HCT116 (cell line): ENCODE measurements at regions not wholly inside any gene's neighbourhood (a gene's known extent, or its start where the extent isn't known, plus 50 kb on each side); places are given as distances from the start of the nearest gene placed in this dataset.

Experiments
- ATAC-seq: fragments of 200-7000 bp; cut with Tn5 transposase; 2 replicates; pipeline ENCODE4 v1.9.1; 2020; ENCODE audit warnings: mild to moderate bottlenecking, moderate library complexity
- BruUV-seq: library from RNA; stranded (reverse); fragments of 400-500 nt; replicated peaks from 2 replicates; lab custom pipeline; 2021; lab: Mats Ljungman, UMichigan
- CTCF ChIA-PET: fragments of 300-600 bp; sonication (Branson Sonifier 250); formaldehyde crosslinking; loops from one replicate; lab custom pipeline; 2021; ENCODE audit warnings: antibody characterized with exemption; lab: Charles Lee
- POLR2A ChIA-PET: fragments of 300-600, 350-600 bp; sonication (Branson Sonifier 250); formaldehyde crosslinking; loops from one replicate; lab custom pipeline; 2021; ENCODE audit warnings: antibody characterized with exemption; lab: Charles Lee
- RAD21 ChIA-PET, 2 experiments: fragments of 300-600 bp; sonication (Branson Sonifier 250); formaldehyde crosslinking; loops; one replicate each; lab custom pipeline; 2023; ENCODE audit warnings: low total read pairs in 2 of 2; ENCODE audit not compliant: uncharacterized antibody in 2 of 2, unreplicated experiment in 2 of 2, low non-redundant PET in 1 of 2; lab: Charles Lee
- DNase-seq: peaks from one replicate; pipeline ENCODE4 v3.0.0-alpha.2; 2010; ENCODE audit warnings: low read depth, low spot score
- H2AFZ ChIP-seq: fragments of 200-600 bp; shearing (Covaris generic), sonication (generic); 2 replicates; pipeline ENCODE4 v1.6.1; 2017; ENCODE audit warnings: low read depth, mixed run types, mixed read lengths, antibody characterized with exemption, low read length; ENCODE audit not compliant: poor library complexity, severe bottlenecking
- H3K27ac ChIP-seq: 2 replicates; pipeline ENCODE4 v1.5.1; 2012; ENCODE audit warnings: low read depth, low read length
- H3K27me3 ChIP-seq: fragments of 200-600 bp; sonication (generic); 2 replicates; pipeline ENCODE4 v1.6.1; 2016; ENCODE audit warnings: mixed run types, low read length, mixed read lengths; ENCODE audit not compliant: insufficient read depth
- H3K36me3 ChIP-seq, 2 experiments: fragments of 200-500 bp in 1 of 2; fragments of 200-600 bp in 1 of 2; sonication (Bioruptor generic) in 1 of 2; sonication (generic) in 1 of 2; 2 replicates each; pipeline versions ENCODE4 v1.5.1 to v1.6.1; 2014 to 2016; ENCODE audit warnings: low read length in 2 of 2, inconsistent platforms in 1 of 2, mixed read lengths in 1 of 2, mixed run types in 1 of 2; ENCODE audit not compliant: insufficient read depth in 2 of 2, control insufficient read depth in 1 of 2
- H3K4me1 ChIP-seq, 2 experiments: fragments of 200-600 bp in 1 of 2; sonication (generic) in 1 of 2; 2 replicates each; pipeline versions ENCODE4 v1.5.1 to v1.6.1; 2012 to 2017; ENCODE audit warnings: low read length in 2 of 2, inconsistent platforms in 1 of 2, mild to moderate bottlenecking in 1 of 2, mixed read lengths in 1 of 2, mixed run types in 1 of 2, moderate library complexity in 1 of 2; ENCODE audit not compliant: insufficient read depth in 2 of 2, control insufficient read depth in 1 of 2
- H3K4me2 ChIP-seq: fragments of 200-600 bp; sonication (generic); 2 replicates; pipeline ENCODE4 v1.6.1; 2017; ENCODE audit warnings: mixed run types, low read length, mixed read lengths
- H3K4me3 ChIP-seq, 2 experiments: fragments of 200-600 bp in 1 of 2; sonication (generic) in 1 of 2; replicated peaks in 1 of 2; 2 replicates each; pipeline ENCODE4 v1.5.1; 2011 to 2016; ENCODE audit warnings: low read length in 2 of 2, control low read depth in 1 of 2, low read depth in 1 of 2, mild to moderate bottlenecking in 1 of 2, mixed read lengths in 1 of 2, mixed run types in 1 of 2
- H3K79me2 ChIP-seq: fragments of 200-600 bp; sonication (generic); 2 replicates; pipeline ENCODE4 v1.6.1; 2017; ENCODE audit warnings: mild to moderate bottlenecking, mixed run types, low read length, moderate library complexity, mixed read lengths; ENCODE audit not compliant: insufficient read depth
- H3K9ac ChIP-seq: fragments of 200-600 bp; sonication (generic); 2 replicates; pipeline ENCODE4 v1.6.1; 2016; ENCODE audit warnings: low read length, mixed read lengths
- H3K9me2 ChIP-seq: fragments of 200-600 bp; sonication (generic), shearing (Covaris generic); 2 replicates; pipeline ENCODE4 v1.6.1; 2017; ENCODE audit warnings: mixed run types, mild to moderate bottlenecking, moderate library complexity; ENCODE audit not compliant: insufficient read depth
- H3K9me3 ChIP-seq, 2 experiments: fragments of 200-500 bp in 1 of 2; fragments of 200-600 bp in 1 of 2; sonication (Bioruptor generic) in 1 of 2; sonication (generic) in 1 of 2; 2 replicates each; pipeline ENCODE4 v1.6.1; 2014 to 2017; ENCODE audit warnings: low read length in 2 of 2, mixed read lengths in 2 of 2, inconsistent platforms in 1 of 2, low read depth in 1 of 2, mild to moderate bottlenecking in 1 of 2, mixed run types in 1 of 2, moderate library complexity in 1 of 2; ENCODE audit not compliant: control insufficient read depth in 1 of 2, insufficient read depth in 1 of 2
- H4K20me1 ChIP-seq: fragments of 200-600 bp; sonication (generic), shearing (Covaris generic); 2 replicates; pipeline ENCODE4 v1.6.1; 2017; ENCODE audit warnings: mixed run types, mild to moderate bottlenecking, moderate library complexity; ENCODE audit not compliant: insufficient read depth
- JUND ChIP-seq: IDR thresholded peaks from 2 replicates; pipeline ENCODE4 v1.6.1; 2012
- SRF ChIP-seq: IDR thresholded peaks from 2 replicates; pipeline ENCODE4 v1.6.1; 2012; ENCODE audit warnings: low read depth
- TCF7L2 ChIP-seq: IDR thresholded peaks from 2 replicates; pipeline ENCODE4 v1.7.0; 2011; ENCODE audit warnings: borderline replicate concordance, inconsistent platforms; ENCODE audit not compliant: insufficient read depth, insufficient read length; ENCODE audit errors: extremely low read depth
- ZNF274 ChIP-seq: fragments of 200-500 bp; sonication (Bioruptor generic); IDR thresholded peaks from 2 replicates; pipeline ENCODE4 v1.6.1; 2014; ENCODE audit warnings: mild to moderate bottlenecking, low read depth, low read length, inconsistent platforms
- intact Hi-C: fragments of 100-400 bp; cut with micrococcal nuclease; formaldehyde crosslinking; loops from 2 replicates; pipeline ENCODE4 v1.10.0; 2022
- TF ChIP-seq, protein P1 (sequence below): IDR thresholded peaks from 2 replicates; pipeline ENCODE4 v1.6.1; 2012; ENCODE audit warnings: low read depth

DNA sequence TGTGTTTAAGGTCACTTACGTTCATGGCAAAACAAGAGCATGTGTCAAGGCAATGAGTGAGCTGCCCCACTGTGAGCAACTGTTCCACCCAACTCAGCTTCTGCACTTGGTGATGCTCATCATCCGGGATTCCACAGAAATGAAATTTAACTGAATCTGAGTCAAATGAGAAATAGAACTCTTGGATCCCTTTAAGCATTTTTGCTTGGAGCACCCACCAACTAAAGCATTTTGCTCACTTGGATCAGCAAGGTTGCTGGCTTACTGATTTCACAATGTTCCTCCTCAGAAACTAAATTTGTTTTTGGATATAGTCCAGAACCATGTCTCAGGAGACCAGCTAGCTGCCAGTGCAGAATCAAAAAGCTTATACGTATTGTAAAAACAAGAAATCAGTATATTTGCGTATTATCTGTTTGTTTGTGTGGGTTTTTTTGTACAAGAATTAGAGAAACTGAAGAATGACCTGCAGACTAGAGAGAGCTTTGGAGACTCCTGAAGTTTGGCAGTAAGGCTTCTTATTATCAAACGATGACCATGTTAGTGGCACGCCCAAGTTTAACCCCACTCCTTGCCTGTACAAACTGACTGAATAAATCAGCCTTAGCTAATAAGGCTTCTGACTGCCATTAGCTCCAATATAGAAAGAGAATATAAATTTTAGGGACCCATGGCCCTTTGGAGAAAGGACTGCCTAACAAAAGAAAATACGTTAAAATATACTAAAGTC, 153.8 kb upstream of the FST start:
- Histone ChIP-seq H3K27ac (no peak overlapping the region), H3K9me2 (no peaks in the 10 kb centered on the region), H2AFZ (no peak overlapping the region), H3K27me3 (no peaks in the 10 kb centered on the region), H3K9ac (no peak overlapping the region), H3K9me3 (no peaks in the 10 kb centered on the region), H3K4me3 (no peak overlapping the region), H4K20me1 (no peaks in the 10 kb centered on the region), H3K4me1 (no peaks in the 10 kb centered on the region), H3K36me3 (no peaks in the 10 kb centered on the region), H3K79me2 (no peaks in the 10 kb centered on the region), H3K4me2 (no peak overlapping the region)
- POLR2A ChIA-PET, result no interaction called here
- CTCF ChIA-PET, result no interaction called here
- intact Hi-C loops, result no loop called here
- no peak for DNase-seq
- RAD21 ChIA-PET, result no interaction called here
- no TSS peak for BruUV-seq
- no peak for ATAC-seq
- TF ChIP-seq JUND (no peak), ZNF274 (no peak)
- TF ChIP-seq, protein P1, sequence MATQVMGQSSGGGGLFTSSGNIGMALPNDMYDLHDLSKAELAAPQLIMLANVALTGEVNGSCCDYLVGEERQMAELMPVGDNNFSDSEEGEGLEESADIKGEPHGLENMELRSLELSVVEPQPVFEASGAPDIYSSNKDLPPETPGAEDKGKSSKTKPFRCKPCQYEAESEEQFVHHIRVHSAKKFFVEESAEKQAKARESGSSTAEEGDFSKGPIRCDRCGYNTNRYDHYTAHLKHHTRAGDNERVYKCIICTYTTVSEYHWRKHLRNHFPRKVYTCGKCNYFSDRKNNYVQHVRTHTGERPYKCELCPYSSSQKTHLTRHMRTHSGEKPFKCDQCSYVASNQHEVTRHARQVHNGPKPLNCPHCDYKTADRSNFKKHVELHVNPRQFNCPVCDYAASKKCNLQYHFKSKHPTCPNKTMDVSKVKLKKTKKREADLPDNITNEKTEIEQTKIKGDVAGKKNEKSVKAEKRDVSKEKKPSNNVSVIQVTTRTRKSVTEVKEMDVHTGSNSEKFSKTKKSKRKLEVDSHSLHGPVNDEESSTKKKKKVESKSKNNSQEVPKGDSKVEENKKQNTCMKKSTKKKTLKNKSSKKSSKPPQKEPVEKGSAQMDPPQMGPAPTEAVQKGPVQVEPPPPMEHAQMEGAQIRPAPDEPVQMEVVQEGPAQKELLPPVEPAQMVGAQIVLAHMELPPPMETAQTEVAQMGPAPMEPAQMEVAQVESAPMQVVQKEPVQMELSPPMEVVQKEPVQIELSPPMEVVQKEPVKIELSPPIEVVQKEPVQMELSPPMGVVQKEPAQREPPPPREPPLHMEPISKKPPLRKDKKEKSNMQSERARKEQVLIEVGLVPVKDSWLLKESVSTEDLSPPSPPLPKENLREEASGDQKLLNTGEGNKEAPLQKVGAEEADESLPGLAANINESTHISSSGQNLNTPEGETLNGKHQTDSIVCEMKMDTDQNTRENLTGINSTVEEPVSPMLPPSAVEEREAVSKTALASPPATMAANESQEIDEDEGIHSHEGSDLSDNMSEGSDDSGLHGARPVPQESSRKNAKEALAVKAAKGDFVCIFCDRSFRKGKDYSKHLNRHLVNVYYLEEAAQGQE, result no peak

DNA sequence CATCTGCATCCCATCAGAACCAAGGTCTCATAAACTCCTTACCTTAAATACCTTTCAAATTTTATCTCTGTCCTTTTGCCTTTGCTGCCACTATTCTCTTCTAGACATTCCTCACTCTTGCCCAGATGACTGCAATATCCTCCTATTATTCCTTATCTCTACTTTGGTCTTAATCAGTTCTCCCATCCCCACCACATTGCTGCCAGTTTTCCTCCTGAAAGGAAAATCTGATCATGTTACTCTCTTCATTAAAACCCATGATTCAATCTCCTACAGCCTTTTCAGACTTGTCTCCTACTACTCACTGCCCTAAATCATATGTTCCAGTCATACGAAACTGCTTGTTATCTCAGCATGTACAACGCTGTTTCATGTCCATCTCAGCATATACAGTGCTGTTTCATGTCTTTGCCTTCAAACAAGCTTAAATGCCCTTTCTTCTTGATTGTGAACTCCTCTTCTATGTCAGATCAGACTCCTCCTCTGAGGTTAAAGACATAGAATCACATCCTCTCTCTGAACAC, 152.6 kb upstream of the FST start:
- DNase-seq, result no peak
- Histone ChIP-seq H2AFZ (no peak overlapping the region), H3K9me2 (no peaks in the 10 kb centered on the region), H3K27me3 (no peaks in the 10 kb centered on the region), H3K4me1 (no peaks in the 10 kb centered on the region), H3K27ac (no peak overlapping the region), H3K9ac (no peak overlapping the region), H4K20me1 (no peaks in the 10 kb centered on the region), H3K9me3 (no peaks in the 10 kb centered on the region), H3K79me2 (no peaks in the 10 kb centered on the region), H3K4me2 (no peak overlapping the region), H3K4me3 (no peak overlapping the region), H3K36me3 (no peaks in the 10 kb centered on the region)
- POLR2A ChIA-PET, result no interaction called here
- no peak for TF ChIP-seq TCF7L2
- no peak for TF ChIP-seq SRF
- intact Hi-C loops, result no loop called here
- BruUV-seq, result no TSS peak
- RAD21 ChIA-PET, result no interaction called here
- CTCF ChIA-PET, result no interaction called here
- ATAC-seq, result no peak
